Small intestine (tissue), 7 donors: ENCODE measurements at regions not wholly inside any gene's neighbourhood (a gene's known extent, or its start where the extent isn't known, plus 50 kb on each side); places are given as distances from the start of the nearest gene placed in this dataset.
"Not testable (repeated sequence)": the region's sequence is repeated elsewhere in the genome, so short reads cannot be mapped to it uniquely, and the experiment has no call there.

Experiments
- DNase-seq, 2 donors: peaks; one replicate each; pipeline versions ENCODE4 v3.0.0 to v3.0.0-alpha.2; 2013
- FAIRE-seq: peaks from 2 replicates; lab custom pipeline; 2012; peaks lifted over from hg19 to GRCh38; lab: Jason Lieb, UNC
- H3K27ac ChIP-seq, 3 donors: one replicate each; pipeline ENCODE4 v1.5.1; 2013; ENCODE audit warnings: low read length in 2 of 3, mild to moderate bottlenecking in 2 of 3, control low read depth in 1 of 3, inconsistent platforms in 1 of 3, low read depth in 1 of 3, moderate library complexity in 1 of 3
- H3K27me3 ChIP-seq, 3 donors: one replicate each; pipeline ENCODE4 v1.6.1; 2013; ENCODE audit warnings: low read length in 3 of 3, inconsistent platforms in 1 of 3; ENCODE audit not compliant: control insufficient read depth in 3 of 3, insufficient read depth in 3 of 3
- H3K36me3 ChIP-seq, 3 donors: one replicate each; pipeline ENCODE4 v1.6.1; 2013; ENCODE audit warnings: low read length in 3 of 3, inconsistent platforms in 1 of 3, low read depth in 1 of 3, mild to moderate bottlenecking in 1 of 3, moderate library complexity in 1 of 3; ENCODE audit not compliant: control insufficient read depth in 3 of 3, insufficient read depth in 2 of 3
- H3K4me1 ChIP-seq, 3 donors: one replicate each; pipeline ENCODE4 v1.6.1; 2013; ENCODE audit warnings: low read length in 2 of 3, inconsistent platforms in 1 of 3, low read depth in 1 of 3, mild to moderate bottlenecking in 1 of 3, moderate library complexity in 1 of 3; ENCODE audit not compliant: control insufficient read depth in 3 of 3, insufficient read depth in 2 of 3
- H3K4me3 ChIP-seq, 3 donors: one replicate each; pipeline ENCODE4 v1.5.1; 2013; ENCODE audit warnings: low read length in 3 of 3, control low read depth in 1 of 3, inconsistent platforms in 1 of 3, low read depth in 1 of 3, mild to moderate bottlenecking in 1 of 3, moderate library complexity in 1 of 3
- H3K9me3 ChIP-seq, 2 donors: one replicate each; pipeline ENCODE4 v1.6.1; 2013; ENCODE audit warnings: low read depth in 1 of 2, low read length in 1 of 2; ENCODE audit not compliant: control insufficient read depth in 2 of 2, insufficient read depth in 1 of 2
- WGBS, 3 donors: extraction: QIAGEN DNeasy Blood & Tissue Kit; methylation state at CpG; one replicate each; pipeline ENCODE4 v1.1.7; 2013; 5-methylcytosine and 5-hydroxymethylcytosine counted together
- donor health status: healthy with polysubstance abuse.
- donor health status: control.
- donor health status: control.
- donor health status: Bipolar disorder and iron deficiency.
- donor health status: healthy.

DNA sequence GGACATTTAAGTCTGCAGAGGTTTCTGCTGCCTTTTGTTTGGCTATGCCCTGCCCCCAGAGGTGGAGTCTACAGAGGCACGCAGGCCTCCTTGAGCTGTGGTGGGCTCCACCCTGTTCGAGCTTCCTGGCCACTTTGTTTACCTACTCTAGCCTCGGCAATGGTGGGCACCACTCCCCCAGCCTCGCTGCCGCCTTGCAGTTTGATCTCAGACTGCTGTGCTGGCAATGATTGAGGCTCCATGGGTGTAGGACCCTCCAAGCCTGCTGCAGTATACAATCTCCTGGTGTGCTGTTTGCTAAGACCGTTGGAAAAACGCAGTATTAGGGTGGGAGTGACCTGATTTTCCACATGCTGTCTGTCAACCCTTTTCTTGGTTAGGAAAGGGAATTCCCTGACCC lies 360.1 kb upstream of the CHORDC1 start:
- H3K4me1 ChIP-seq, DNase-seq, H3K9me3 ChIP-seq, H3K27ac ChIP-seq, H3K36me3 ChIP-seq, FAIRE-seq, H3K4me3 ChIP-seq, H3K27me3 ChIP-seq: not testable (repeated sequence)
- WGBS, 3 donors = 73 to 87% (median 81%) methylated on average over 7 of the region's 7 CpGs

DNA sequence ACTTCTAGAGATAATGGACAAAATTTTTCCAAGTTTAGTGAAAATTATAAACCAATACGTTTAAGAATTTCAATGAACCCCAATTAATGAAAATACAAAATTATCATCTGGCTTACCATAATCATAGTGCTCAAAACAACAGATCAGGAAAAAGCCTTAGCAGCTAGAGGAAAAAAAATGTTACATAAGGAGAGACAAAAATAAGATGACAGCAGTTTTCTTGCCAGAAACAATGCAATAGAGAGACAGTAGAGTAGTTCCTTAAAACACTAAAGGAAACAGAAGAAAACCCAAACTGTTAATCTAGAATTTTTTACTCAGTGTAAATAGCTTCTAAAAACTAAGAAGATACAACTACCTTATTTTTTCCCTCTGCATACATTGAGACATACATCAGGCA lies 341.7 kb upstream of the CHORDC1 start:
- Histone ChIP-seq H3K4me3 (no peak overlapping the region), H3K36me3 (no peaks in the 10 kb centered on the region), H3K27ac (no peak overlapping the region), H3K4me1 (no peaks in the 10 kb centered on the region), H3K27me3 (no peaks in the 10 kb centered on the region), H3K9me3 (no peaks in the 10 kb centered on the region)
- DNase-seq (no peak), FAIRE-seq (no peak)
- WGBS, 3 donors = 71 to 90% (median 74%) methylated on average over 1 of the region's 1 CpG

DNA sequence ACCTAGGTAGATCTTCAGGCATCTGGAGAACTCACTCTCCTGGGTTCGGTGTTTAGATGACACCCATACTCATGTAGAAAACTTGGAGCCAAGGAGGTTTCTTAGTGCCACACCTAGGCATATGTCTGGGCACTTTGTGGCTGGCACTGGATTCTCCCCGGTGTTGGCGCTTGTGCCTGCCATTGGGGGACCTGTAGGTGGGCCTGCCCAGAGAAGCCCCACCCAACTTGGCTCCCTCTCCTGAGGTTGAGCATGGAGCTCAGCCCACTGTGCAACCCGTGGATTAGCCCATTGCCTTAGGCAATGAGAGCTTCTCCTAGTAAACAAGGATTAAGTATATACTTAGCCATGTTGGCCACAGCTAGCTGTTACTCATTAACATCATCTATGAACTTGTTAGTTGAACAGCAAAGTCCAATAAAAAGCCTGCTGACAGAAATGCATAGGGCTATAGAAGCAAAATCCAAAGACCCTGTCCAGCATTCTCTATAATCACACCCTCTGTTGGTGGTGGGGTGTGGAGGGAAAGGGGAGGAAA lies 335.5 kb upstream of the CHORDC1 start:
- no peak for FAIRE-seq
- Histone ChIP-seq H3K4me1 (no peaks in the 10 kb centered on the region), H3K36me3 (no peaks in the 10 kb centered on the region), H3K9me3 (peaks cover 0 to 5% of the 10 kb centered on the region in 2 donors), H3K27ac (no peak overlapping the region), H3K27me3 (no peaks in the 10 kb centered on the region), H3K4me3 (no peak overlapping the region)
- 77 to 89% (median 77%) methylated on average over 4 of the region's 4 CpGs for WGBS, 3 donors
- DNase-seq = no peak

DNA sequence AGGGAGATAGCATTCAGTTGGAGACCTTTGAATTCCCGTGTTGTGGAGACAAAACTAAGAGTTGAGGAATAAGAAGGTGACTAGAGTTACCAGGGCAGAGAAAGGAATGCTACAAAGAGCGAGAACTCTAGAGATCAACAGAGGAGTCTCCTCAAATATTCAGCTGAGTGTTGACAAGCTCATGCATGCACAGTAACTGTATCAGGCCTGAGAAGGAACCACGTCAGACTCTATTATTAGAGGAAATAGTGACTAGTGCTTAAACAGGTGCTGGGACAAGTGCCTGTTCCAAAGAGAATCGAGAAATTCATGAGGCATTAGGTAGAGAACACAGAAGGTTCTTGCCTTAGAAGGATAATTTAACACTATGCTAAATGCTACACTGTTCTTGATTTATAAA lies 333.8 kb upstream of the CHORDC1 start:
- H3K4me3 ChIP-seq = no peak overlapping the region
- H3K4me1 ChIP-seq = no peaks in the 10 kb centered on the region
- H3K9me3 ChIP-seq = peaks cover 0 to 5% of the 10 kb centered on the region in 2 donors
- H3K36me3 ChIP-seq = no peaks in the 10 kb centered on the region
- WGBS, 3 donors = 30 to 64% (median 42%) methylated on average over 4 of the region's 4 CpGs
- H3K27me3 ChIP-seq = no peaks in the 10 kb centered on the region
- DNase-seq (no peak), FAIRE-seq (no peak)
- H3K27ac ChIP-seq = no peak overlapping the region

DNA sequence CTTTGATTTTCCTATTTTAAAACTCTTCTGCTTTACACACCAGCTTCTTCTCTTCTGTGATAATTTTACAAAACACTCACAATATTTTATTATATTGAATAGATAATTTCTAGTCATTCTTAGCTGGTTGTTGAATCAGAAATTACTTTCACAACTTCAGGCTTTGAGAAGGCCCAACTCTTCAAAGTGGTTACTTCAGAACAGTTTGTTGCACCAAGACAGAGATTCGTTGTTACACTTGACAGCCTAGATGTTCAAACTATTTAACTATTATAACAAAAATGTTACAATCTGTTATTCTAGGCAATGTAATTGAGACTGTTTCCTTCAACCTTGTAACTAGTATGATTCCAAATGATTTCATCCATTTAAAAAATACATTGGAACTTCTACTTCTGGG lies 333.2 kb upstream of the CHORDC1 start:
- Histone ChIP-seq H3K27me3 (no peaks in the 10 kb centered on the region), H3K4me1 (no peaks in the 10 kb centered on the region), H3K27ac (no peak overlapping the region), H3K36me3 (no peaks in the 10 kb centered on the region), H3K9me3 (peaks cover 0 to 5% of the 10 kb centered on the region in 2 donors), H3K4me3 (no peak overlapping the region)
- DNase-seq (no peak), FAIRE-seq (no peak)
- 62 to 77% (median 64%) methylated on average over 1 of the region's 1 CpG for WGBS, 3 donors

DNA sequence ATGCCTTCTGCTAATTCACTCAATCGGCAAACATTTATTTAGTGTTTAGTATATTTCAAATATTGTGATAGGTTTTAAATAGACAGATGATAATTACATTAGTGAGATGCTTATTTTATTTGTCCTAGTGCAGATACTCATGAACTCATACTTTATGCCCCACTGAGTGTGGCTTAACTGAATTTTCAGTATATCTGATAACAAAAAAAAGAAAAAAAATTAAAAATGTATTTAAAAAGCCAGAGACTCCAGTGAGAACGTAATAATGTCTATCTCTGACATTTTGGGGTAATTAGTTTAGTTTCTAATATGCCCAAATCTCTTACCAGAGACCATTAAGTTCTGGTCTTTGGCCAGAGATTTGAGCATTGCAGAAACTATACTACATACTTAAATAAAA lies 332.6 kb upstream of the CHORDC1 start:
- H3K4me3 ChIP-seq = no peak overlapping the region
- 47 to 63% (median 56%) methylated on average over 2 of the region's 2 CpGs for WGBS, 3 donors
- H3K9me3 ChIP-seq = peaks cover 0 to 5% of the 10 kb centered on the region in 2 donors
- no peaks in the 10 kb centered on the region for H3K27me3 ChIP-seq
- no peak overlapping the region for H3K27ac ChIP-seq
- DNase-seq = no peak
- FAIRE-seq = no peak
- no peaks in the 10 kb centered on the region for H3K4me1 ChIP-seq
- no peaks in the 10 kb centered on the region for H3K36me3 ChIP-seq

DNA sequence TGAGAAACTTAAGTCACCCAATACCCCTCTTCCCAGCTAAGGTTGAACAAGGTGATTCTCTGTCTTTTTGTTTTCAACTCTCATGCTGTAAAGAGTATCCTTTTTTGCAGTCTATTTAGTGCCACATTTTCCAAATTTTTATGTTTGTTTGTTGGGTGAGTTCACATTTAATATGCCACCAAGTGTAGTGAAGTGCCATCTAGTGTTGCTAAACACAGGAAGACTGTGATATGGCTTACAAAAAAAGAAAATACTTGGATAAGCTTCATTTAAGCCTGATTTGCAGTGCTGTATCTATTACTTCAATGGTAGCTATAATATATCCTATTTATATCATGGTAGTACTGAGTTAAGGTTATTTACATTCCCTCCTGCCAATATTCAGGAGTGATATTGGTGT lies 319.2 kb upstream of the CHORDC1 start:
- no peaks in the 10 kb centered on the region for H3K4me1 ChIP-seq
- no peaks in the 10 kb centered on the region for H3K9me3 ChIP-seq
- H3K27ac ChIP-seq = no peak overlapping the region
- DNase-seq (no peak), FAIRE-seq (no peak)
- no peaks in the 10 kb centered on the region for H3K27me3 ChIP-seq
- no peak overlapping the region for H3K4me3 ChIP-seq
- H3K36me3 ChIP-seq = no peaks in the 10 kb centered on the region

DNA sequence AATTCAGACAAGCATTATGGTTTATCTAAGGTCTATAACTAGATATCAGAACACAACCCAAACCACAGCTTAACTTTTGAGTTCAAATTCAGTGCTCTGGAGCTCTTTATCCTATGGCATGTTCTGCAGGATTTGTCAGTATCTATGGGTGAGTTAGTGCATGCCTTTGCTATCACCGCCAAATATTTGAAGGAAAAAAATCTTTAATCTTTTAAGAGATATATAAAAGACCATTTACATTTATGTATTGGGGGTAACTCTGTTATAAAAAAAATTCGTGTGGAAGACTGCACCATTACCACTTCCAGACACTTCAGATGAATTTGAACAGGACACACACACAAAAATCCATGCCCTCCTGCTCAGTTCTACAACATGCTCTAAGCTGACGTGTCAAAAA lies 313.5 kb upstream of the CHORDC1 start:
- no peaks in the 10 kb centered on the region for H3K27me3 ChIP-seq
- no peaks in the 10 kb centered on the region for H3K36me3 ChIP-seq
- H3K9me3 ChIP-seq = no peaks in the 10 kb centered on the region
- H3K4me3 ChIP-seq = no peak overlapping the region
- DNase-seq = no peak
- H3K27ac ChIP-seq = no peak overlapping the region
- FAIRE-seq = no peak
- H3K4me1 ChIP-seq = no peaks in the 10 kb centered on the region
- WGBS, 3 donors = 30 to 50% (median 36%) methylated on average over 3 of the region's 3 CpGs

DNA sequence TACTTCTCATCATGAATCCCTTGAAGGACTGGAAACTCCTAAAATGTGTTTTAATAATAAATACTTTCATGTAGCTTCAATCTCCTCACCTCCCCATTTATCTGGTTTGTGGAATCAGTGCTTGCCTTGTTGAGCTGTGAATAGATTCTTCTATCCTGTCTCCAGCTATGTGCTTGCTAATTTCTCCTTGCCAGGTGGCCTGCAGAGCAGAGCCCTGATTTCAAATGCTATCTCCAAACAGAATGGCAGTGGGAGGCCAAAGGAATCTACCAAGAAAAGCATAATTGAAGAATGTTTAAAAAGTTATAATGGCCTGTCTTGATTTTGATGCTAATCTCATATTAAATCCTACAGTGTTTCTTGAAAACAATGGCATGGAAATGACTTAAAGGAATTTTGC lies 309.3 kb upstream of the CHORDC1 start:
- DNase-seq (no peak), FAIRE-seq (no peak)
- Histone ChIP-seq H3K4me1 (no peaks in the 10 kb centered on the region), H3K27me3 (no peaks in the 10 kb centered on the region), H3K27ac (no peak overlapping the region), H3K9me3 (peaks cover 0 to 1% of the 10 kb centered on the region in 2 donors), H3K4me3 (no peak overlapping the region), H3K36me3 (no peaks in the 10 kb centered on the region)
